ENCODE measurements at regions not wholly inside any gene's neighbourhood (a gene's known extent, or its start where the extent isn't known, plus 50 kb on each side); places are given as distances from the start of the nearest gene placed in this dataset.

DNA sequence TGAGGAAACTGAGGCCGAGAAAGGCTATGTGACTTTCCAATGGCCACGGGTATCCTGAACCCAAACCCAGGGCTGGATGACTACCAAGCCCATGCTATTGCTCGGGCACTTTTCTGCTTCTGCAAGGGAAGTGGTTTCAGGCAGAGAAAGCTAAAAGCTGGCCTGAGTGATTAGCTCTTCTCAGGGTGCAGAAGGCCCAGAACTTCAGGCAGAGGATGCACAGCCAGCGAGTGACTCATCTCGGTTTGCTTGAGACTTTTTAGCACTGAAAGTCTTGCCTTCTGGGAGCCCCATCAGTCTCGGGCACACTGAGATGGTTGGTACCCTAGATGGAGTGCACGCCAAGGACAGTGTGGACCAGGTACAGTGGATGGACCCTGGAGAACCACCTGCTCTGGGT lies 129.5 kb upstream of the SDK2 start:
- H3K27ac Mint-ChIP-seq: no peak overlapping the region
- H3K27me3 Mint-ChIP-seq (ENCODE audit: low read depth): peaks cover 70% of the 10 kb centered on the region
- H3K4me1 Mint-ChIP-seq: peaks cover 17% of the 10 kb centered on the region
- no peaks in the 10 kb centered on the region for H3K9me3 Mint-ChIP-seq
- H3K36me3 Mint-ChIP-seq: no peaks in the 10 kb centered on the region
- DNase-seq (ENCODE audit: low spot score in 2 of 2, unreplicated experiment in 2 of 2): no peak
- no peak overlapping the region for H3K4me3 Mint-ChIP-seq
- TF ChIP-seq CTCF (IDR thresholded peaks at IDR 0.05; ENCODE audit: unreplicated experiment): no peak

DNA sequence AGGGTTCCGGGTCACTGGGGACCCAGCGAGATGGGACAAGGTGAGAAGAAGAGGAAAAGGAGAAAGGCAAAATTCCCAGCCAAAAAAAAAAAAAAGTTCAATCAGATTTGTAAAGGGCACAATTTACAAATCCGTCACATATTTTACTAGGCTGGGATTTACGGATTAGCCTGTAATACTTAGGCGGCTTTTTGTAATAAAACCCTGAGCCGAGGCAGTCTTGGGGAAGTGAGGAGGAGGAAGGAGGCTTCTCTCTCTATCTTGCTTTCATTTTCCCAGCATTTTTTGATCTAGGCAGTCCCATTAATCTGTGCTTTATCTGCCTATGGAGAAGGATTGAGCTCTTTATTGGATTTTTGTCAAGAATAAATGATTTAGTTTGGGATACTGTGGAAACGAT lies 130.6 kb upstream of the SDK2 start:
- no peak for TF ChIP-seq CTCF (IDR thresholded peaks at IDR 0.05; ENCODE audit: unreplicated experiment)

GRCh38 chr17:73776351-73777130 lies 132.3 kb upstream of the SDK2 start:
- no peak for DNase-seq (ENCODE audit: low spot score in 2 of 2, unreplicated experiment in 2 of 2)
- Mint-ChIP-seq H3K36me3 (no peaks in the 10 kb centered on the region), H3K27ac (no peak overlapping the region), H3K9me3 (no peaks in the 10 kb centered on the region), H3K27me3 (ENCODE audit: low read depth) (peaks cover 50% of the 10 kb centered on the region), H3K4me1 (peaks cover 5% of the 10 kb centered on the region), H3K4me3 (no peak overlapping the region)
- TF ChIP-seq CTCF (IDR thresholded peaks at IDR 0.05; ENCODE audit: unreplicated experiment): no peak

More for the DNA sequence above, 130.6 kb upstream of the SDK2 start:
- H3K4me1 Mint-ChIP-seq: peaks cover 17% of the 10 kb centered on the region
- no peaks in the 10 kb centered on the region for H3K36me3 Mint-ChIP-seq
- peaks cover 60% of the 10 kb centered on the region for H3K27me3 Mint-ChIP-seq (ENCODE audit: low read depth)
- DNase-seq (ENCODE audit: low spot score in 2 of 2, unreplicated experiment in 2 of 2): no peak
- H3K9me3 Mint-ChIP-seq: no peaks in the 10 kb centered on the region
- no peak overlapping the region for H3K27ac Mint-ChIP-seq
- no peak overlapping the region for H3K4me3 Mint-ChIP-seq

- Mint-ChIP-seq H3K4me1 (peaks cover 5% of the 10 kb centered on the region), H3K27me3 (ENCODE audit: low read depth) (peaks cover 50% of the 10 kb centered on the region), H3K27ac (no peak overlapping the region), H3K4me3 (no peak overlapping the region), H3K9me3 (no peaks in the 10 kb centered on the region), H3K36me3 (no peaks in the 10 kb centered on the region)
- DNase-seq (ENCODE audit: low spot score in 2 of 2, unreplicated experiment in 2 of 2): no peak
- TF ChIP-seq CTCF (IDR thresholded peaks at IDR 0.05; ENCODE audit: unreplicated experiment): no peak
Measured at GRCh38 chr17:73777131-73777449, 132.8 kb upstream of the SDK2 start.

GRCh38 chr17:73782231-73782630 lies 138.0 kb upstream of the SDK2 start:
- TF ChIP-seq CTCF (IDR thresholded peaks at IDR 0.05; ENCODE audit: unreplicated experiment): no peak
- Mint-ChIP-seq H3K4me3 (no peak overlapping the region), H3K9me3 (no peaks in the 10 kb centered on the region), H3K27me3 (ENCODE audit: low read depth) (peaks cover 53% of the 10 kb centered on the region), H3K36me3 (no peaks in the 10 kb centered on the region), H3K27ac (no peak overlapping the region), H3K4me1 (peaks cover 12% of the 10 kb centered on the region)
- DNase-seq (ENCODE audit: low spot score in 2 of 2, unreplicated experiment in 2 of 2): no peak
